Vagina (tissue), 2 donors: ENCODE measurements at regions not wholly inside any gene's neighbourhood (a gene's known extent, or its start where the extent isn't known, plus 50 kb on each side); places are given as distances from the start of the nearest gene placed in this dataset.

Experiments used
- CTCF ChIP-seq, 3 experiments: fragments of 450-650 bp in 2 of 3; fragments of 200-600 bp in 1 of 3; sonication (generic) in 1 of 3; IDR thresholded peaks; one replicate each; pipeline ENCODE4 v1.5.1; 2017 to 2019; ENCODE audit warnings: antibody characterized with exemption in 3 of 3, mild to moderate bottlenecking in 2 of 3, moderate library complexity in 2 of 3
- POLR2A ChIP-seq, 2 donors: fragments of 450-650 bp; IDR thresholded peaks; one replicate each; pipeline ENCODE4 v1.6.1; 2017; ENCODE audit warnings: antibody characterized with exemption in 2 of 2, mild to moderate bottlenecking in 2 of 2, moderate library complexity in 2 of 2

DNA sequence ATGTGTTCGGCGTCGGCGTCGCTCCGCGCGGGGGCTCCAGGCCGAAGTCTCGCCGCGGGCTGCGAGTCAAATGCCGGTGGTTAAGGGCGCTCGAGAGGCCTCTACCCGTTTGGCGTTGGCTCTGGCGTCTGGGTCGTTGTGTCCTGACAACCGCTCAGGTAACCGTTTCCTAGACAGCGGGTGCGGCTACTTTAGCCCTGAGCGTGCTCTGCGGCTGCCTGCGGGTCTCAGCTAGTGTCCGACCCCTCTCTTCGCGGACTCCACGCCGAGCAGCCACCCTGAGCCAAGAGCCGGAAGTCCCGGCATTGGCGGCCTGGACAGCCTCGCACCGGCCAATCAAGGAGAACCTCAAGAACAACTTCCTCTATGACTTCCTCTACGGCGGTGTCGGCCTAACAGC is 173.4 kb downstream of the SETD4 start:
- TF ChIP-seq POLR2A (IDR thresholded peaks at IDR 0.05) (no peak), CTCF (IDR thresholded peaks at IDR 0.05) (no peak)
